GM12878 (cell line): ENCODE measurements at regions not wholly inside any gene's neighbourhood (a gene's known extent, or its start where the extent isn't known, plus 50 kb on each side); places are given as distances from the start of the nearest gene placed in this dataset.

Experiments used
- ATAC-seq: fragments of 200-7000 bp; cut with Tn5 transposase; 3 replicates; pipeline ENCODE4 v1.9.1; 2020; ENCODE audit warnings: mild to moderate bottlenecking, moderate library complexity
- BruUV-seq: library from RNA; stranded (reverse); fragments of 400-500 nt; replicated peaks from 2 replicates; lab custom pipeline; 2021; lab: Mats Ljungman, UMichigan
- CTCF ChIA-PET: fragments of 300-600 bp; sonication (Branson Sonifier 250); formaldehyde crosslinking; extraction: SDS; loops from one replicate; lab custom pipeline; 2021; ENCODE audit warnings: inconsistent platforms; lab: Yijun Ruan, JAX
- POLR2A ChIA-PET: fragments of 350-600 bp; formaldehyde crosslinking; extraction: SDS; loops from one replicate; lab custom pipeline; 2021; ENCODE audit warnings: inconsistent platforms; lab: Charles Lee
- RAD21 ChIA-PET: fragments of 300-600 bp; sonication (Branson Sonifier 250); formaldehyde crosslinking; loops from one replicate; lab custom pipeline; 2023; ENCODE audit warnings: antibody characterized with exemption; ENCODE audit not compliant: unreplicated experiment; lab: Charles Lee
- SMC1A ChIA-PET: fragments of 300-600 bp; sonication (Branson Sonifier 250); formaldehyde crosslinking; loops from one replicate; lab custom pipeline; 2023; ENCODE audit not compliant: unreplicated experiment, uncharacterized antibody; lab: Charles Lee
- DNase-seq: peaks from one replicate; pipeline ENCODE4 v3.0.0-alpha.2; 2011; ENCODE audit warnings: low read depth, low spot score
- FAIRE-seq: peaks from 3 replicates; lab custom pipeline; 2011; peaks lifted over from hg19 to GRCh38; lab: Jason Lieb, UNC
- H2AFZ ChIP-seq: 2 replicates; pipeline ENCODE4 v1.6.0; 2011; ENCODE audit warnings: low read depth, low read length, control low read depth; ENCODE audit not compliant: control insufficient read depth
- H3K27ac ChIP-seq: 2 replicates; pipeline ENCODE4 v1.5.1; 2011; ENCODE audit warnings: control low read depth; ENCODE audit not compliant: control insufficient read depth, insufficient read depth
- H3K27me3 ChIP-seq, 2 experiments: replicated peaks in 1 of 2; 2 replicates each; pipeline versions ENCODE4 v1.6.0 to v1.6.1; 2011; ENCODE audit warnings: low read length in 1 of 2; ENCODE audit not compliant: control insufficient read depth in 2 of 2, insufficient read depth in 2 of 2
- H3K36me3 ChIP-seq, 2 experiments: 2 replicates each; pipeline ENCODE4 v1.5.1; 2011; ENCODE audit warnings: low read length in 1 of 2; ENCODE audit not compliant: control insufficient read depth in 2 of 2, insufficient read depth in 2 of 2
- H3K4me1 ChIP-seq: 2 replicates; pipeline ENCODE4 v1.6.1; 2011; ENCODE audit warnings: mild to moderate bottlenecking, low read length, moderate library complexity, mixed read lengths; ENCODE audit not compliant: control insufficient read depth, insufficient read depth
- H3K4me2 ChIP-seq: 2 replicates; pipeline ENCODE4 v1.6.0; 2011; ENCODE audit warnings: control low read depth; ENCODE audit not compliant: control insufficient read depth, insufficient read depth
- H3K4me3 ChIP-seq: fragments of 200-600 bp; sonication (generic); 2 replicates; pipeline ENCODE4 v1.5.1; 2016
- H3K79me2 ChIP-seq: 2 replicates; pipeline ENCODE4 v1.6.0; 2011; ENCODE audit warnings: low read length; ENCODE audit not compliant: control insufficient read depth, insufficient read depth
- H3K9ac ChIP-seq: 2 replicates; pipeline ENCODE4 v1.8.0; 2011; ENCODE audit warnings: low read length, control low read depth, mixed read lengths; ENCODE audit not compliant: control insufficient read depth, insufficient read depth
- H3K9me3 ChIP-seq: replicated peaks from 3 replicates; pipeline ENCODE4 v1.5.1; 2011; ENCODE audit warnings: mild to moderate bottlenecking, low read length; ENCODE audit not compliant: control insufficient read depth, insufficient read depth
- H4K20me1 ChIP-seq: 2 replicates; pipeline ENCODE4 v1.6.0; 2011; ENCODE audit not compliant: control insufficient read depth, insufficient read depth
- ASH2L ChIP-seq: fragments of 300-600, 200-600 bp; sonication (generic); IDR thresholded peaks from 2 replicates; pipeline ENCODE4 v1.6.1; 2017; ENCODE audit warnings: low read depth, mild to moderate bottlenecking, borderline replicate concordance
- CBX3 ChIP-seq: fragments of 200-600 bp; sonication (generic); IDR thresholded peaks from 2 replicates; pipeline ENCODE4 v1.6.1; 2016; ENCODE audit warnings: low read depth, borderline replicate concordance
- CHD4 ChIP-seq: fragments of 200-600 bp; sonication (generic); IDR thresholded peaks from 2 replicates; pipeline ENCODE4 v1.6.1; 2016; ENCODE audit warnings: mild to moderate bottlenecking
- E4F1 ChIP-seq: fragments of 450-650 bp; IDR thresholded peaks from 2 replicates; pipeline ENCODE4 v1.6.1; 2018; ENCODE audit warnings: borderline replicate concordance, mild to moderate bottlenecking; ENCODE audit not compliant: partially characterized antibody
- EGR1 ChIP-seq, 2 experiments: IDR thresholded peaks; 1 replicate in 1 of 2; 2 replicates in 1 of 2; pipeline ENCODE4 v1.6.1; 2011 to 2012; ENCODE audit warnings: low read depth in 2 of 2, low read length in 2 of 2, borderline replicate concordance in 1 of 2, mild to moderate bottlenecking in 1 of 2, moderate library complexity in 1 of 2
- HCFC1 ChIP-seq: fragments of 150-350 bp; IDR thresholded peaks from 2 replicates; pipeline ENCODE4 v1.6.1; 2014; ENCODE audit warnings: low read length
- HDAC2 ChIP-seq: fragments of 200-600 bp; sonication (generic); IDR thresholded peaks from 2 replicates; pipeline ENCODE4 v1.6.1; 2017
- MXI1 ChIP-seq: fragments of 150-350 bp; IDR thresholded peaks from 2 replicates; pipeline ENCODE4 v1.6.1; 2011; ENCODE audit warnings: low read depth, mild to moderate bottlenecking, inconsistent platforms, low read length, improper control_type of control experiment
- NFXL1 ChIP-seq: fragments of 450-650 bp; IDR thresholded peaks from 2 replicates; pipeline ENCODE4 v1.6.1; 2017; ENCODE audit warnings: antibody characterized with exemption, mild to moderate bottlenecking, borderline replicate concordance
- RB1 ChIP-seq: fragments of 450-650 bp; formaldehyde crosslinking; IDR thresholded peaks from 2 replicates; pipeline ENCODE4 v1.6.1; 2017; ENCODE audit warnings: mild to moderate bottlenecking, borderline replicate concordance
- SIN3A ChIP-seq: IDR thresholded peaks from 2 replicates; pipeline ENCODE4 v1.6.1; 2012; ENCODE audit warnings: low read depth, low read length, improper control_type of control experiment
- STAT1 ChIP-seq: fragments of 450-650 bp; conservative IDR thresholded peaks from 2 replicates; pipeline ENCODE4 v1.6.1; 2014; ENCODE audit warnings: antibody characterized with exemption, mild to moderate bottlenecking
- WGBS: methylation state at CpG from one replicate; pipeline ENCODE4 v1.1.6; 2016; ENCODE audit warnings: low lambda C conversion rate; ENCODE audit not compliant: insufficient replicate concordance, insufficient coverage; ENCODE audit errors: missing lambda C conversion rate; 5-methylcytosine and 5-hydroxymethylcytosine counted together
- in situ Hi-C: fragments of 300-500 bp; cut with MboI; formaldehyde crosslinking; loops from 9 replicates; pipeline ENCODE4 v1.14.3; 2018; ENCODE audit warnings: mixed read lengths
- intact Hi-C: fragments of 100-400 bp; cut with micrococcal nuclease; formaldehyde crosslinking; loops from one replicate; pipeline ENCODE4 v1.14.2; 2022; ENCODE audit not compliant: unreplicated experiment
- TF ChIP-seq, protein P1 (sequence below): fragments of 150-350 bp; IDR thresholded peaks from 2 replicates; pipeline ENCODE4 v1.6.1; 2014; ENCODE audit warnings: mild to moderate bottlenecking, low read depth, low read length

DNA sequence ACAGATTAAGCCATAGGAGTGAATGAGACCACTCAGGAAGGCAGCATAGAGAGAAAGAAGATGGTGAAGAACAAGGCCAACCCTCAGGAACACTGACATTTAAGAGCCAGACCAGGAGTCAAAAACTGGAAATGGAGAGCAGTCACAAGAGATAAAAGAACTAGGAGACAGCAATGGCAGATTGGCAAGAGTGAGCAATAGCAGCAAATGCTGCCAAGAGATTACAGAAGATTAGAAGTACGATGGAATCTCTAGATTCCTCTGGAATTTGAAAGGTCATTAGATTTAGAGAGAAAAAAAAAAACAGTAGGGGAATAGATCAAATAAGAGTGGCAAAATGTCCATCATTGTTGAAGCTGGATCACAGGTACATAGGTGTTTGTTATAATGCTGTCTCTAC, 73.4 kb upstream of the SLC44A1 start (continued):
- no peak for TF ChIP-seq E4F1
- no peak for TF ChIP-seq CHD4

DNA sequence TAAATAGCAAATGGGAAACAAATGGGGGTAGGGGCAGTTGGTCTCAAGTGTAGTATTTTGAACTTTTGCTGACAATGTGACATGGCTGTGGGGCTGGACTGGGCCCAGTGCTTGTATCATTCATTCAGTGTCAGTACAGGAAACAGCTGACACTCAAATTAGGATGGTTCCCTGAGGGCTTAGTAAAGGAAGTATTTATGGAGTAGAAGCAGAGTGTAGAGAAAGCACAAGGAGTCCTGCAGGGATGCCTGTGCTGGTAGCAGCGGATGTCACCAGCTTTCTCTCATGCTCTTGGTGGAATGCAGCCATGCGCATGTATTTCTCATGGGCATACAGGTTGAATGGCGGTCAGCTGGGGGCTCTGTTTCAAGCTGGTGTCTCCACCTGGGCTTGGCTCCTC, 72.9 kb upstream of the SLC44A1 start:
- POLR2A ChIA-PET = interaction anchor here (0.6 kb wide), 1 partner anchor 314 kb away, joined by 3 read pairs; no protein-coding TSS in a partner anchor
- SMC1A ChIA-PET = interaction anchor here (0.6 to 0.8 kb wide), 2 partner anchors 10 to 362 kb away, joined by 3 read pairs; no protein-coding TSS in a partner anchor
- no peak for FAIRE-seq
- Histone ChIP-seq H3K27ac (no peak overlapping the region), H3K36me3 (no peaks in the 10 kb centered on the region), H3K4me2 (no peak overlapping the region), H3K79me2 (no peaks in the 10 kb centered on the region), H3K27me3 (no peaks in the 10 kb centered on the region; a peak in 1 of 4 replicates), H3K9ac (no peak overlapping the region), H2AFZ (no peak overlapping the region), H3K4me3 (no peak overlapping the region), H3K4me1 (no peaks in the 10 kb centered on the region), H4K20me1 (no peaks in the 10 kb centered on the region), H3K9me3 (no peaks in the 10 kb centered on the region; the same call in 2 of the 3 replicates)
- in situ Hi-C loops = no loop called here
- no peak for DNase-seq
- no peak for ATAC-seq
- BruUV-seq = no TSS peak
- WGBS = 76% methylated on average over 3 of the region's 3 CpGs
- RAD21 ChIA-PET = no interaction called here
- TF ChIP-seq, protein P1, sequence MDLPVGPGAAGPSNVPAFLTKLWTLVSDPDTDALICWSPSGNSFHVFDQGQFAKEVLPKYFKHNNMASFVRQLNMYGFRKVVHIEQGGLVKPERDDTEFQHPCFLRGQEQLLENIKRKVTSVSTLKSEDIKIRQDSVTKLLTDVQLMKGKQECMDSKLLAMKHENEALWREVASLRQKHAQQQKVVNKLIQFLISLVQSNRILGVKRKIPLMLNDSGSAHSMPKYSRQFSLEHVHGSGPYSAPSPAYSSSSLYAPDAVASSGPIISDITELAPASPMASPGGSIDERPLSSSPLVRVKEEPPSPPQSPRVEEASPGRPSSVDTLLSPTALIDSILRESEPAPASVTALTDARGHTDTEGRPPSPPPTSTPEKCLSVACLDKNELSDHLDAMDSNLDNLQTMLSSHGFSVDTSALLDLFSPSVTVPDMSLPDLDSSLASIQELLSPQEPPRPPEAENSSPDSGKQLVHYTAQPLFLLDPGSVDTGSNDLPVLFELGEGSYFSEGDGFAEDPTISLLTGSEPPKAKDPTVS = no peak
- TF ChIP-seq RB1 (no peak), HCFC1 (no peak), ASH2L (no peak), MXI1 (no peak), NFXL1 (no peak), STAT1 (no peak), SIN3A (no peak), HDAC2 (no peak), EGR1 (IDR thresholded peaks at IDR 0.05; ENCODE audit: borderline replicate concordance in 1 of 2, low read depth in 2 of 2, low read length in 2 of 2) (no peak), CBX3 (no peak)
- CTCF ChIA-PET = interaction anchor here (1.0 kb wide), 1 partner anchor 12 kb away, joined by 5 read pairs; no protein-coding TSS in a partner anchor
- intact Hi-C loops = no loop called here
